B cell (primary cell): ENCODE measurements at regions not wholly inside any gene's neighbourhood (a gene's known extent, or its start where the extent isn't known, plus 50 kb on each side); places are given as distances from the start of the nearest gene placed in this dataset.

Experiments
- CTCF ChIP-seq: fragments of 200-600 bp; IDR thresholded peaks from one replicate; pipeline ENCODE4 v1.8.0; 2022; ENCODE audit warnings: antibody characterized with exemption, mild to moderate bottlenecking
- EZH2 ChIP-seq: IDR thresholded peaks from 2 replicates; pipeline ENCODE4 v1.6.1; 2012; ENCODE audit warnings: borderline replicate concordance, low read depth, mild to moderate bottlenecking, moderate library complexity, low read length; ENCODE audit not compliant: insufficient read depth, poor library complexity, severe bottlenecking

GRCh38 chr14:31939934-31940333 lies 137.2 kb upstream of the ARHGAP5 start:
- TF ChIP-seq CTCF, result no peak
- no peak for TF ChIP-seq EZH2
